ENCODE measurements at regions not wholly inside any gene's neighbourhood (a gene's known extent, or its start where the extent isn't known, plus 50 kb on each side); places are given as distances from the start of the nearest gene placed in this dataset.

- H3K27ac ChIP-seq: no peak overlapping the region
- DNase-seq (ENCODE audit: low spot score): peak; percentile 79
- no peak for TF ChIP-seq CTCF (IDR thresholded peaks at IDR 0.05)
Observed at GRCh38 chr1:31523769-31524168, 52.5 kb upstream of the TINAGL1 start.

GRCh38 chr1:31524186-31524901 is 52.0 kb upstream of the TINAGL1 start:
- Histone ChIP-seq H3K9me3 (no peaks in the 10 kb centered on the region), H3K36me3 (no peaks in the 10 kb centered on the region), H3K4me1 (no peaks in the 10 kb centered on the region), H3K27ac (no peak overlapping the region), H3K27me3 (no peaks in the 10 kb centered on the region), H3K4me3 (no peak overlapping the region)
- no peak for TF ChIP-seq CTCF (IDR thresholded peaks at IDR 0.05)
- no peak for DNase-seq (ENCODE audit: low spot score)

More at GRCh38 chr1:31523769-31524168, 52.5 kb upstream of the TINAGL1 start:
- H3K27me3 ChIP-seq: no peaks in the 10 kb centered on the region
- no peak overlapping the region for H3K4me3 ChIP-seq
- no peaks in the 10 kb centered on the region for H3K36me3 ChIP-seq
- no peaks in the 10 kb centered on the region for H3K9me3 ChIP-seq
- H3K4me1 ChIP-seq: no peaks in the 10 kb centered on the region
